Right ventricle myocardium superior (tissue), 1 donor: ENCODE measurements at regions not wholly inside any gene's neighbourhood (a gene's known extent, or its start where the extent isn't known, plus 50 kb on each side); places are given as distances from the start of the nearest gene placed in this dataset.

ENCODE experiments used
- ATAC-seq: fragments of 200-7000 bp; cut with Tn5 transposase; one replicate; pipeline ENCODE4 v1.9.1; 2020; ENCODE audit warnings: mild to moderate bottlenecking; ENCODE audit not compliant: poor library complexity
- DNase-seq: peaks from one replicate; pipeline ENCODE4 v3.0.0-alpha.2; 2020
- intact Hi-C: fragments of 100-400 bp; cut with DNase I; formaldehyde crosslinking; loops from one replicate; pipeline ENCODE4 v1.11.2; 2022
- donor health status: DM: no; HTN: yes; CAD: no; lungs with severe emphysema.

GRCh38 chr5:98243972-98244371 is 529.5 kb upstream of the RGMB start:
- ATAC-seq (no peak), DNase-seq (no peak)
- intact Hi-C loops = no loop called here

GRCh38 chr5:98248949-98249348 is 524.5 kb upstream of the RGMB start:
- DNase-seq (no peak), ATAC-seq (no peak)
- intact Hi-C loops = no loop called here

GRCh38 chr5:98258939-98259338 is 514.5 kb upstream of the RGMB start:
- intact Hi-C loops = no loop called here
- DNase-seq = no peak
- ATAC-seq = no peak

GRCh38 chr5:98259595-98259994 is 513.9 kb upstream of the RGMB start:
- intact Hi-C loops = no loop called here
- no peak for DNase-seq
- ATAC-seq = no peak

GRCh38 chr5:98263084-98263483 is 510.4 kb upstream of the RGMB start:
- ATAC-seq (no peak), DNase-seq (no peak)
- intact Hi-C loops = no loop called here

GRCh38 chr5:98268162-98268860 is 505.2 kb upstream of the RGMB start:
- intact Hi-C loops = no loop called here
- DNase-seq = no peak
- no peak for ATAC-seq

- DNase-seq = no peak
- ATAC-seq = no peak
- intact Hi-C loops = no loop called here
These were observed 497.5 kb upstream of the RGMB start for GRCh38 chr5:98275980-98276379.

GRCh38 chr5:98282521-98282920 is 490.9 kb upstream of the RGMB start:
- no peak for DNase-seq
- intact Hi-C loops = no loop called here

GRCh38 chr5:98292496-98292895 is 481.0 kb upstream of the RGMB start:
- intact Hi-C loops = no loop called here
- ATAC-seq (no peak), DNase-seq (no peak)

More at GRCh38 chr5:98282521-98282920, 490.9 kb upstream of the RGMB start:
- ATAC-seq = no peak

- intact Hi-C loops = no loop called here
- ATAC-seq = no peak
- DNase-seq = no peak
These were observed 477.0 kb upstream of the RGMB start for GRCh38 chr5:98296426-98296825.

GRCh38 chr5:98299435-98299834 is 474.0 kb upstream of the RGMB start:
- ATAC-seq (no peak), DNase-seq (no peak)
- intact Hi-C loops = no loop called here

- no peak for ATAC-seq
- no peak for DNase-seq
- intact Hi-C loops = no loop called here
These were observed 471.9 kb upstream of the RGMB start for GRCh38 chr5:98301547-98301946.

GRCh38 chr5:98307811-98308210 is 465.7 kb upstream of the RGMB start:
- no peak for ATAC-seq
- no peak for DNase-seq
- intact Hi-C loops = no loop called here

GRCh38 chr5:98308231-98308630 is 465.2 kb upstream of the RGMB start:
- no peak for DNase-seq
- no peak for ATAC-seq
- intact Hi-C loops = no loop called here

- DNase-seq = no peak
- intact Hi-C loops = no loop called here
- no peak for ATAC-seq
These were observed 464.5 kb upstream of the RGMB start for GRCh38 chr5:98308960-98309359.

- ATAC-seq = no peak
These were observed 463.5 kb upstream of the RGMB start for GRCh38 chr5:98309785-98310598.

GRCh38 chr5:98314292-98314691 is 459.2 kb upstream of the RGMB start:
- no peak for ATAC-seq
- DNase-seq = no peak
- intact Hi-C loops = no loop called here

More at GRCh38 chr5:98309785-98310598, 463.5 kb upstream of the RGMB start:
- intact Hi-C loops = no loop called here
- no peak for DNase-seq

GRCh38 chr5:98318386-98318785 is 455.1 kb upstream of the RGMB start:
- ATAC-seq = no peak
- intact Hi-C loops = no loop called here
- DNase-seq = no peak

- intact Hi-C loops = no loop called here
- ATAC-seq (no peak), DNase-seq (no peak)
These were observed 454.0 kb upstream of the RGMB start for GRCh38 chr5:98319299-98320011.

- ATAC-seq = no peak
- intact Hi-C loops = no loop called here
- DNase-seq = no peak
These were observed 453.1 kb upstream of the RGMB start for GRCh38 chr5:98320343-98320742.
